ENCODE measurements at regions not wholly inside any gene's neighbourhood (a gene's known extent, or its start where the extent isn't known, plus 50 kb on each side); places are given as distances from the start of the nearest gene placed in this dataset.

GRCh38 chr5:56360816-56361215 is 127.7 kb upstream of the ANKRD55 start:
- no peak for DNase-seq

GRCh38 chr5:56359809-56360685 is 126.9 kb upstream of the ANKRD55 start:
- no peak for DNase-seq

GRCh38 chr5:56358703-56359681 is 125.9 kb upstream of the ANKRD55 start:
- no peak for DNase-seq

GRCh38 chr5:56358046-56358445 is 124.9 kb upstream of the ANKRD55 start:
- no peak for DNase-seq

- DNase-seq: no peak
Measured at GRCh38 chr5:56357426-56357825, 124.3 kb upstream of the ANKRD55 start.

GRCh38 chr5:56356836-56357160 is 123.7 kb upstream of the ANKRD55 start:
- DNase-seq: no peak

GRCh38 chr5:56356121-56356835 is 123.1 kb upstream of the ANKRD55 start:
- no peak for DNase-seq

GRCh38 chr5:56354836-56355235 is 121.7 kb upstream of the ANKRD55 start:
- no peak for DNase-seq

- no peak for DNase-seq
Measured at GRCh38 chr5:56352808-56353590, 119.9 kb upstream of the ANKRD55 start.

GRCh38 chr5:56350597-56351170 is 117.6 kb upstream of the ANKRD55 start:
- DNase-seq: peak; percentile 0

GRCh38 chr5:56350011-56350596 is 117.0 kb upstream of the ANKRD55 start:
- DNase-seq: no peak

GRCh38 chr5:56349461-56349860 is 116.3 kb upstream of the ANKRD55 start:
- no peak for DNase-seq

GRCh38 chr5:56346741-56347535 is 113.8 kb upstream of the ANKRD55 start:
- DNase-seq: no peak

- DNase-seq: no peak
Measured at GRCh38 chr5:56346044-56346710, 113.0 kb upstream of the ANKRD55 start.

GRCh38 chr5:56345352-56345751 is 112.2 kb upstream of the ANKRD55 start:
- no peak for DNase-seq

- no peak for DNase-seq
Measured at GRCh38 chr5:56344594-56344993, 111.5 kb upstream of the ANKRD55 start.

- no peak for DNase-seq
Measured at GRCh38 chr5:56343988-56344387, 110.9 kb upstream of the ANKRD55 start.

GRCh38 chr5:56342616-56343015 is 109.5 kb upstream of the ANKRD55 start:
- no peak for DNase-seq

- DNase-seq: no peak
Measured at GRCh38 chr5:56340196-56340980, 107.3 kb upstream of the ANKRD55 start.
